H1 (cell line): ENCODE measurements at regions not wholly inside any gene's neighbourhood (a gene's known extent, or its start where the extent isn't known, plus 50 kb on each side); places are given as distances from the start of the nearest gene placed in this dataset.

Experiments used
- ASH2L ChIP-seq: fragments of 200-600, 300-600 bp; sonication (generic); IDR thresholded peaks from one replicate; pipeline ENCODE4 v1.7.1; 2017; ENCODE audit warnings: low read length
- SRF ChIP-seq: IDR thresholded peaks from 2 replicates; pipeline ENCODE4 v1.6.1; 2011; ENCODE audit warnings: mild to moderate bottlenecking, low read depth, low read length, moderate library complexity
- TAF1 ChIP-seq: IDR thresholded peaks from 2 replicates; pipeline ENCODE4 v1.6.1; 2011; ENCODE audit warnings: mild to moderate bottlenecking, low read depth, low read length
- TCF12 ChIP-seq: IDR thresholded peaks from 2 replicates; pipeline ENCODE4 v1.6.1; 2011; ENCODE audit warnings: low read depth, mild to moderate bottlenecking, low read length
- TF ChIP-seq, protein P1 (sequence below): fragments of 300-600 bp; sonication (generic); IDR thresholded peaks from 2 replicates; pipeline ENCODE4 v1.7.1; 2012; ENCODE audit warnings: low read length, moderate library complexity, mild to moderate bottlenecking, inconsistent platforms; ENCODE audit not compliant: insufficient replicate concordance
- TF ChIP-seq, protein P2 (sequence below): IDR thresholded peaks from 2 replicates; pipeline ENCODE4 v1.6.1; 2012; ENCODE audit warnings: inconsistent platforms

DNA sequence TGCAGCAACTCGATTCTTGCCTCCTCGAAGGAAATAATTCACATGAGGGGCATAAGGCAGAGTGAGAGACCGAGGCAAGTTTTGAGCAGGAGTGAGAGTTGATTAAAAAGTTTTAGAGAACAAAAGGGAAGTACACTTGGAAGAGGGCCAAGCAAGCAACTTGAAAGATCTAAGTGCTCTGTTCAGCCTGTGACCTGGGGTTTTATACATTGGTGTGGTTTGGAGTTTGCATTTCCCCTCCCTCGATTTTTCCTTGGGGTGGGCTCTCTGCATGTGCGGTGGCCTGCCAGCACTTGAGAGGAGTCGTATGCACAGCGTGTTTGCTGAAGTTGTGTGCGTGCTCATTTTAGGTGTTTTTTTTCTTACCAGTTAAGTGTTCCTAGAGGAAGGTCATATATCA, 356.4 kb downstream of the KLHL4 start (continued):
- TF ChIP-seq, protein P1, sequence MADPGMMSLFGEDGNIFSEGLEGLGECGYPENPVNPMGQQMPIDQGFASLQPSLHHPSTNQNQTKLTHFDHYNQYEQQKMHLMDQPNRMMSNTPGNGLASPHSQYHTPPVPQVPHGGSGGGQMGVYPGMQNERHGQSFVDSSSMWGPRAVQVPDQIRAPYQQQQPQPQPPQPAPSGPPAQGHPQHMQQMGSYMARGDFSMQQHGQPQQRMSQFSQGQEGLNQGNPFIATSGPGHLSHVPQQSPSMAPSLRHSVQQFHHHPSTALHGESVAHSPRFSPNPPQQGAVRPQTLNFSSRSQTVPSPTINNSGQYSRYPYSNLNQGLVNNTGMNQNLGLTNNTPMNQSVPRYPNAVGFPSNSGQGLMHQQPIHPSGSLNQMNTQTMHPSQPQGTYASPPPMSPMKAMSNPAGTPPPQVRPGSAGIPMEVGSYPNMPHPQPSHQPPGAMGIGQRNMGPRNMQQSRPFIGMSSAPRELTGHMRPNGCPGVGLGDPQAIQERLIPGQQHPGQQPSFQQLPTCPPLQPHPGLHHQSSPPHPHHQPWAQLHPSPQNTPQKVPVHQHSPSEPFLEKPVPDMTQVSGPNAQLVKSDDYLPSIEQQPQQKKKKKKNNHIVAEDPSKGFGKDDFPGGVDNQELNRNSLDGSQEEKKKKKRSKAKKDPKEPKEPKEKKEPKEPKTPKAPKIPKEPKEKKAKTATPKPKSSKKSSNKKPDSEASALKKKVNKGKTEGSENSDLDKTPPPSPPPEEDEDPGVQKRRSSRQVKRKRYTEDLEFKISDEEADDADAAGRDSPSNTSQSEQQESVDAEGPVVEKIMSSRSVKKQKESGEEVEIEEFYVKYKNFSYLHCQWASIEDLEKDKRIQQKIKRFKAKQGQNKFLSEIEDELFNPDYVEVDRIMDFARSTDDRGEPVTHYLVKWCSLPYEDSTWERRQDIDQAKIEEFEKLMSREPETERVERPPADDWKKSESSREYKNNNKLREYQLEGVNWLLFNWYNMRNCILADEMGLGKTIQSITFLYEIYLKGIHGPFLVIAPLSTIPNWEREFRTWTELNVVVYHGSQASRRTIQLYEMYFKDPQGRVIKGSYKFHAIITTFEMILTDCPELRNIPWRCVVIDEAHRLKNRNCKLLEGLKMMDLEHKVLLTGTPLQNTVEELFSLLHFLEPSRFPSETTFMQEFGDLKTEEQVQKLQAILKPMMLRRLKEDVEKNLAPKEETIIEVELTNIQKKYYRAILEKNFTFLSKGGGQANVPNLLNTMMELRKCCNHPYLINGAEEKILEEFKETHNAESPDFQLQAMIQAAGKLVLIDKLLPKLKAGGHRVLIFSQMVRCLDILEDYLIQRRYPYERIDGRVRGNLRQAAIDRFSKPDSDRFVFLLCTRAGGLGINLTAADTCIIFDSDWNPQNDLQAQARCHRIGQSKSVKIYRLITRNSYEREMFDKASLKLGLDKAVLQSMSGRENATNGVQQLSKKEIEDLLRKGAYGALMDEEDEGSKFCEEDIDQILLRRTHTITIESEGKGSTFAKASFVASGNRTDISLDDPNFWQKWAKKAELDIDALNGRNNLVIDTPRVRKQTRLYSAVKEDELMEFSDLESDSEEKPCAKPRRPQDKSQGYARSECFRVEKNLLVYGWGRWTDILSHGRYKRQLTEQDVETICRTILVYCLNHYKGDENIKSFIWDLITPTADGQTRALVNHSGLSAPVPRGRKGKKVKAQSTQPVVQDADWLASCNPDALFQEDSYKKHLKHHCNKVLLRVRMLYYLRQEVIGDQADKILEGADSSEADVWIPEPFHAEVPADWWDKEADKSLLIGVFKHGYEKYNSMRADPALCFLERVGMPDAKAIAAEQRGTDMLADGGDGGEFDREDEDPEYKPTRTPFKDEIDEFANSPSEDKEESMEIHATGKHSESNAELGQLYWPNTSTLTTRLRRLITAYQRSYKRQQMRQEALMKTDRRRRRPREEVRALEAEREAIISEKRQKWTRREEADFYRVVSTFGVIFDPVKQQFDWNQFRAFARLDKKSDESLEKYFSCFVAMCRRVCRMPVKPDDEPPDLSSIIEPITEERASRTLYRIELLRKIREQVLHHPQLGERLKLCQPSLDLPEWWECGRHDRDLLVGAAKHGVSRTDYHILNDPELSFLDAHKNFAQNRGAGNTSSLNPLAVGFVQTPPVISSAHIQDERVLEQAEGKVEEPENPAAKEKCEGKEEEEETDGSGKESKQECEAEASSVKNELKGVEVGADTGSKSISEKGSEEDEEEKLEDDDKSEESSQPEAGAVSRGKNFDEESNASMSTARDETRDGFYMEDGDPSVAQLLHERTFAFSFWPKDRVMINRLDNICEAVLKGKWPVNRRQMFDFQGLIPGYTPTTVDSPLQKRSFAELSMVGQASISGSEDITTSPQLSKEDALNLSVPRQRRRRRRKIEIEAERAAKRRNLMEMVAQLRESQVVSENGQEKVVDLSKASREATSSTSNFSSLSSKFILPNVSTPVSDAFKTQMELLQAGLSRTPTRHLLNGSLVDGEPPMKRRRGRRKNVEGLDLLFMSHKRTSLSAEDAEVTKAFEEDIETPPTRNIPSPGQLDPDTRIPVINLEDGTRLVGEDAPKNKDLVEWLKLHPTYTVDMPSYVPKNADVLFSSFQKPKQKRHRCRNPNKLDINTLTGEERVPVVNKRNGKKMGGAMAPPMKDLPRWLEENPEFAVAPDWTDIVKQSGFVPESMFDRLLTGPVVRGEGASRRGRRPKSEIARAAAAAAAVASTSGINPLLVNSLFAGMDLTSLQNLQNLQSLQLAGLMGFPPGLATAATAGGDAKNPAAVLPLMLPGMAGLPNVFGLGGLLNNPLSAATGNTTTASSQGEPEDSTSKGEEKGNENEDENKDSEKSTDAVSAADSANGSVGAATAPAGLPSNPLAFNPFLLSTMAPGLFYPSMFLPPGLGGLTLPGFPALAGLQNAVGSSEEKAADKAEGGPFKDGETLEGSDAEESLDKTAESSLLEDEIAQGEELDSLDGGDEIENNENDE, result no peak
- TF ChIP-seq TAF1 (no peak), TCF12 (no peak), SRF (no peak), ASH2L (no peak)
- TF ChIP-seq, protein P2, sequence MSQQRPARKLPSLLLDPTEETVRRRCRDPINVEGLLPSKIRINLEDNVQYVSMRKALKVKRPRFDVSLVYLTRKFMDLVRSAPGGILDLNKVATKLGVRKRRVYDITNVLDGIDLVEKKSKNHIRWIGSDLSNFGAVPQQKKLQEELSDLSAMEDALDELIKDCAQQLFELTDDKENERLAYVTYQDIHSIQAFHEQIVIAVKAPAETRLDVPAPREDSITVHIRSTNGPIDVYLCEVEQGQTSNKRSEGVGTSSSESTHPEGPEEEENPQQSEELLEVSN, result no peak
